GM23338 (cell line): ENCODE measurements at regions not wholly inside any gene's neighbourhood (a gene's known extent, or its start where the extent isn't known, plus 50 kb on each side); places are given as distances from the start of the nearest gene placed in this dataset.

Experiments
- CREB1 ChIP-seq: fragments of 250-450 bp; sonication (Bioruptor Pico); IDR thresholded peaks from 2 replicates; pipeline ENCODE4 v1.5.0; 2020; ENCODE audit warnings: low read depth, mild to moderate bottlenecking, moderate library complexity
- CTCF ChIP-seq, 2 experiments: fragments of 200-600 bp in 1 of 2; sonication (generic) in 1 of 2; conservative IDR thresholded peaks; 2 replicates each; pipeline versions ENCODE4 v1.5.1 to v1.6.1; 2016 to 2017; ENCODE audit warnings: antibody characterized with exemption in 2 of 2, low read depth in 2 of 2, mild to moderate bottlenecking in 2 of 2, moderate library complexity in 1 of 2
- EZH2 ChIP-seq: fragments of 200-600 bp; sonication (generic); IDR thresholded peaks from one replicate; pipeline ENCODE4 v1.8.0; 2017; ENCODE audit warnings: antibody characterized with exemption, mild to moderate bottlenecking, low read depth; ENCODE audit not compliant: unreplicated experiment
- EZH2phosphoT487 ChIP-seq: fragments of 200-600 bp; sonication (generic); IDR thresholded peaks from one replicate; pipeline ENCODE4 v1.8.1; 2018; ENCODE audit warnings: antibody characterized with exemption; ENCODE audit not compliant: unreplicated experiment
- JUNB ChIP-seq: IDR thresholded peaks from one replicate; pipeline ENCODE4 v1.6.1; 2016; ENCODE audit warnings: antibody characterized with exemption; ENCODE audit not compliant: unreplicated experiment
- POLR2AphosphoS5 ChIP-seq: IDR thresholded peaks from 2 replicates; pipeline ENCODE4 v1.6.1; 2016; ENCODE audit warnings: antibody characterized with exemption, low read depth
- REST ChIP-seq: IDR thresholded peaks from one replicate; pipeline ENCODE4 v1.6.1; 2018; ENCODE audit warnings: antibody characterized with exemption; ENCODE audit not compliant: unreplicated experiment
- ZNF331 ChIP-seq: fragments of 250-450 bp; sonication (Bioruptor Pico); IDR thresholded peaks from 2 replicates; pipeline ENCODE4 v1.5.0; 2020; ENCODE audit warnings: low read depth, mild to moderate bottlenecking, moderate library complexity
- TF ChIP-seq, protein P1 (sequence below): fragments of 250-450 bp; sonication (Bioruptor Pico); IDR thresholded peaks from 2 replicates; pipeline ENCODE4 v1.5.0; 2020; ENCODE audit warnings: mild to moderate bottlenecking, moderate library complexity

DNA sequence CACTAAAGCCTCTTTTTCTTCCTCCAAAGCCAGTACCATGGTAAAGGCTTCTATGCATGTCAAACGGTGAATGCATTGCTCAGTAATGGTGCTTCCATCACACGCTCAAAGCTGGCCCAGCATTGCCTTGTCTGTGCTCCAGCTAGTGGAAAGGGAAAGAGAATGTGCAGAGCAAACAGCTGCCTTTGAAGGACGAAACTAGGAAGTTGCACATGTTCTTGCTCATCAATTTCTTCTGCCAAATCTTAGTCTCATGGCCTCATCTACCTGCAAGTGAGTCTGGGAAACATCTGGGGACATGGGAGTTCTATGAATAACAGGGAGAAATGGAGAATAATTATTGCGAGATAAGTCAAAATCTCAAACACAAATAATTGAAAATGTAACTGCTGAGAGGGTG, 216.5 kb upstream of the SSTR4 start:
- TF ChIP-seq EZH2phosphoT487 (no peak), POLR2AphosphoS5 (no peak), CTCF (conservative IDR thresholded peaks at IDR 0.05; ENCODE audit: low read depth in 2 of 2) (no peak), EZH2 (no peak), REST (no peak), JUNB (no peak), CREB1 (CRISPR knock-in tag) (no peak), ZNF331 (CRISPR knock-in tag) (no peak)
- TF ChIP-seq, protein P1, sequence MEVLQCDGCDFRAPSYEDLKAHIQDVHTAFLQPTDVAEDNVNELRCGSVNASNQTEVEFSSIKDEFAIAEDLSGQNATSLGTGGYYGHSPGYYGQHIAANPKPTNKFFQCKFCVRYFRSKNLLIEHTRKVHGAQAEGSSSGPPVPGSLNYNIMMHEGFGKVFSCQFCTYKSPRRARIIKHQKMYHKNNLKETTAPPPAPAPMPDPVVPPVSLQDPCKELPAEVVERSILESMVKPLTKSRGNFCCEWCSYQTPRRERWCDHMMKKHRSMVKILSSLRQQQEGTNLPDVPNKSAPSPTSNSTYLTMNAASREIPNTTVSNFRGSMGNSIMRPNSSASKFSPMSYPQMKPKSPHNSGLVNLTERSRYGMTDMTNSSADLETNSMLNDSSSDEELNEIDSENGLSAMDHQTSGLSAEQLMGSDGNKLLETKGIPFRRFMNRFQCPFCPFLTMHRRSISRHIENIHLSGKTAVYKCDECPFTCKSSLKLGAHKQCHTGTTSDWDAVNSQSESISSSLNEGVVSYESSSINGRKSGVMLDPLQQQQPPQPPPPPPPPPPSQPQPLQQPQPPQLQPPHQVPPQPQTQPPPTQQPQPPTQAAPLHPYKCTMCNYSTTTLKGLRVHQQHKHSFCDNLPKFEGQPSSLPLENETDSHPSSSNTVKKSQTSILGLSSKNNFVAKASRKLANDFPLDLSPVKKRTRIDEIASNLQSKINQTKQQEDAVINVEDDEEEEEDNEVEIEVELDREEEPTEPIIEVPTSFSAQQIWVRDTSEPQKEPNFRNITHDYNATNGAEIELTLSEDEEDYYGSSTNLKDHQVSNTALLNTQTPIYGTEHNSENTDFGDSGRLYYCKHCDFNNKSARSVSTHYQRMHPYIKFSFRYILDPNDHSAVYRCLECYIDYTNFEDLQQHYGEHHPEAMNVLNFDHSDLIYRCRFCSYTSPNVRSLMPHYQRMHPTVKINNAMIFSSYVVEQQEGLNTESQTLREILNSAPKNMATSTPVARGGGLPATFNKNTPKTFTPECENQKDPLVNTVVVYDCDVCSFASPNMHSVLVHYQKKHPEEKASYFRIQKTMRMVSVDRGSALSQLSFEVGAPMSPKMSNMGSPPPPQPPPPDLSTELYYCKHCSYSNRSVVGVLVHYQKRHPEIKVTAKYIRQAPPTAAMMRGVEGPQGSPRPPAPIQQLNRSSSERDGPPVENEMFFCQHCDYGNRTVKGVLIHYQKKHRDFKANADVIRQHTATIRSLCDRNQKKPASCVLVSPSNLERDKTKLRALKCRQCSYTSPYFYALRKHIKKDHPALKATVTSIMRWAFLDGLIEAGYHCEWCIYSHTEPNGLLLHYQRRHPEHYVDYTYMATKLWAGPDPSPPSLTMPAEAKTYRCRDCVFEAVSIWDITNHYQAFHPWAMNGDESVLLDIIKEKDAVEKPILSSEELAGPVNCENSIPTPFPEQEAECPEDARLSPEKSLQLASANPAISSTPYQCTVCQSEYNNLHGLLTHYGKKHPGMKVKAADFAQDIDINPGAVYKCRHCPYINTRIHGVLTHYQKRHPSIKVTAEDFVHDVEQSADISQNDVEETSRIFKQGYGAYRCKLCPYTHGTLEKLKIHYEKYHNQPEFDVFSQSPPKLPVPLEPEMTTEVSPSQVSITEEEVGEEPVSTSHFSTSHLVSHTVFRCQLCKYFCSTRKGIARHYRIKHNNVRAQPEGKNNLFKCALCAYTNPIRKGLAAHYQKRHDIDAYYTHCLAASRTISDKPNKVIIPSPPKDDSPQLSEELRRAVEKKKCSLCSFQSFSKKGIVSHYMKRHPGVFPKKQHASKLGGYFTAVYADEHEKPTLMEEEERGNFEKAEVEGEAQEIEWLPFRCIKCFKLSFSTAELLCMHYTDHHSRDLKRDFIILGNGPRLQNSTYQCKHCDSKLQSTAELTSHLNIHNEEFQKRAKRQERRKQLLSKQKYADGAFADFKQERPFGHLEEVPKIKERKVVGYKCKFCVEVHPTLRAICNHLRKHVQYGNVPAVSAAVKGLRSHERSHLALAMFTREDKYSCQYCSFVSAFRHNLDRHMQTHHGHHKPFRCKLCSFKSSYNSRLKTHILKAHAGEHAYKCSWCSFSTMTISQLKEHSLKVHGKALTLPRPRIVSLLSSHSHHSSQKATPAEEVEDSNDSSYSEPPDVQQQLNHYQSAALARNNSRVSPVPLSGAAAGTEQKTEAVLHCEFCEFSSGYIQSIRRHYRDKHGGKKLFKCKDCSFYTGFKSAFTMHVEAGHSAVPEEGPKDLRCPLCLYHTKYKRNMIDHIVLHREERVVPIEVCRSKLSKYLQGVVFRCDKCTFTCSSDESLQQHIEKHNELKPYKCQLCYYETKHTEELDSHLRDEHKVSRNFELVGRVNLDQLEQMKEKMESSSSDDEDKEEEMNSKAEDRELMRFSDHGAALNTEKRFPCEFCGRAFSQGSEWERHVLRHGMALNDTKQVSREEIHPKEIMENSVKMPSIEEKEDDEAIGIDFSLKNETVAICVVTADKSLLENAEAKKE: no peak
